Psoas muscle (tissue), 7 donors: ENCODE measurements at regions not wholly inside any gene's neighbourhood (a gene's known extent, or its start where the extent isn't known, plus 50 kb on each side); places are given as distances from the start of the nearest gene placed in this dataset.
A peak's percentile ranks its signal among the peaks of the same experiment; 100 is the strongest.

ENCODE experiments used
- ATAC-seq, 4 donors: fragments of 200-7000 bp; cut with Tn5 transposase; one replicate each; pipeline ENCODE4 v1.9.1; 2020; ENCODE audit warnings: moderate library complexity in 3 of 4, mild to moderate bottlenecking in 2 of 4
- DNase-seq, 2 donors: peaks; one replicate each; pipeline ENCODE4 v3.0.0-alpha.2; 2020
- H3K27ac ChIP-seq: fragments of 200-600 bp; one replicate; pipeline ENCODE4 v1.8.0; 2022
- H3K27me3 ChIP-seq, 3 donors: fragments of 200-600 bp in 1 of 3; one replicate each; pipeline versions ENCODE4 v1.6.1 to v1.8.0; 2013 to 2022; ENCODE audit warnings: low read length in 2 of 3, mild to moderate bottlenecking in 2 of 3, moderate library complexity in 1 of 3; ENCODE audit not compliant: insufficient read depth in 3 of 3
- H3K36me3 ChIP-seq, 2 donors: fragments of 200-600 bp in 1 of 2; one replicate each; pipeline versions ENCODE4 v1.6.1 to v1.8.0; 2013 to 2022; ENCODE audit warnings: low read depth in 1 of 2, mild to moderate bottlenecking in 1 of 2, moderate library complexity in 1 of 2; ENCODE audit not compliant: insufficient read depth in 1 of 2
- H3K4me1 ChIP-seq: fragments of 200-600 bp; one replicate; pipeline ENCODE4 v1.8.0; 2022
- H3K4me3 ChIP-seq: fragments of 200-600 bp; one replicate; pipeline ENCODE4 v1.8.0; 2022; ENCODE audit warnings: mild to moderate bottlenecking
- H3K9me3 ChIP-seq: fragments of 200-600 bp; one replicate; pipeline ENCODE4 v1.8.0; 2022
- WGBS, 3 donors: extraction: QIAGEN DNeasy Blood & Tissue Kit; methylation state at CpG; one replicate each; pipeline versions ENCODE4 v1.1.6 to v1.1.7; 2013; 5-methylcytosine and 5-hydroxymethylcytosine counted together
- intact Hi-C, 2 donors: fragments of 100-400 bp; cut with DNase I; formaldehyde crosslinking; loops; one replicate each; pipeline versions ENCODE4 v1.11.0 to v1.14.2; 2022
- TF ChIP-seq, protein P1 (sequence below): fragments of 200-600 bp; IDR thresholded peaks from one replicate; pipeline ENCODE4 v1.8.0; 2022; ENCODE audit warnings: antibody characterized with exemption
- donor health status: healthy with polysubstance abuse.
- donor health status: DM: no; HTN: no; CAD: no; lungs with moderate emphysema.
- donor health status: Bipolar disorder and iron deficiency.
- donor health status: healthy.
- donor health status: DM: yes; HTN: yes; CAD: no.
- donor health status: DM: no; HTN: no; CAD: no.
- donor health status: DM: yes; HTN: yes; CAD: no.

DNA sequence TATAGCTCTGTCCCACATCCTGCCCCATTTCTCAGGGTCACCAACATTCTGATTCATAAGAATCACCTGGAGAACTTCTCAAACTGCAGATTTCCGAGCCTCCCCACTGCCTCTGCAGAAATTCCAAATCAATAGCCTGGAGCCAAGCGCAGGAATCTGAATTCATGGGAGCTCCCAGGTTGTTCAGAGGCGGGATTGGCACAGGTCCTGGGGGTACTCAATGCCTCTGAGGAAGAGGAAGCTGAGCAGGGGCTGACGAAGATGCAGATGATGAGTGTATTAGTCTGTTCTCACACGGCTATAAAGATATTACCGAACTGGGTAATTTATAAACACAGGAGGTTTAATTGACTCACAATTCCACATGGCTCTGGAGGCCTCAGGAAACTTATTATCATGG is 455.5 kb downstream of the MATN1 start:
- H3K36me3 ChIP-seq: no peaks in the 10 kb centered on the region
- intact Hi-C loops: no loop called here
- TF ChIP-seq, protein P1, sequence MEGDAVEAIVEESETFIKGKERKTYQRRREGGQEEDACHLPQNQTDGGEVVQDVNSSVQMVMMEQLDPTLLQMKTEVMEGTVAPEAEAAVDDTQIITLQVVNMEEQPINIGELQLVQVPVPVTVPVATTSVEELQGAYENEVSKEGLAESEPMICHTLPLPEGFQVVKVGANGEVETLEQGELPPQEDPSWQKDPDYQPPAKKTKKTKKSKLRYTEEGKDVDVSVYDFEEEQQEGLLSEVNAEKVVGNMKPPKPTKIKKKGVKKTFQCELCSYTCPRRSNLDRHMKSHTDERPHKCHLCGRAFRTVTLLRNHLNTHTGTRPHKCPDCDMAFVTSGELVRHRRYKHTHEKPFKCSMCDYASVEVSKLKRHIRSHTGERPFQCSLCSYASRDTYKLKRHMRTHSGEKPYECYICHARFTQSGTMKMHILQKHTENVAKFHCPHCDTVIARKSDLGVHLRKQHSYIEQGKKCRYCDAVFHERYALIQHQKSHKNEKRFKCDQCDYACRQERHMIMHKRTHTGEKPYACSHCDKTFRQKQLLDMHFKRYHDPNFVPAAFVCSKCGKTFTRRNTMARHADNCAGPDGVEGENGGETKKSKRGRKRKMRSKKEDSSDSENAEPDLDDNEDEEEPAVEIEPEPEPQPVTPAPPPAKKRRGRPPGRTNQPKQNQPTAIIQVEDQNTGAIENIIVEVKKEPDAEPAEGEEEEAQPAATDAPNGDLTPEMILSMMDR: no peak
- ATAC-seq (no peak), DNase-seq (peak in 1 of 2 donors; percentile 8)
- no peaks in the 10 kb centered on the region for H3K4me1 ChIP-seq
- H3K27ac ChIP-seq: no peak overlapping the region
- no peak overlapping the region for H3K4me3 ChIP-seq
- WGBS, 3 donors: 73 to 90% (median 85%) methylated on average over 6 of the region's 6 CpGs
- no peaks in the 10 kb centered on the region for H3K9me3 ChIP-seq
- peaks cover 0 to 9% (median 0%) of the 10 kb centered on the region in 3 donors for H3K27me3 ChIP-seq

DNA sequence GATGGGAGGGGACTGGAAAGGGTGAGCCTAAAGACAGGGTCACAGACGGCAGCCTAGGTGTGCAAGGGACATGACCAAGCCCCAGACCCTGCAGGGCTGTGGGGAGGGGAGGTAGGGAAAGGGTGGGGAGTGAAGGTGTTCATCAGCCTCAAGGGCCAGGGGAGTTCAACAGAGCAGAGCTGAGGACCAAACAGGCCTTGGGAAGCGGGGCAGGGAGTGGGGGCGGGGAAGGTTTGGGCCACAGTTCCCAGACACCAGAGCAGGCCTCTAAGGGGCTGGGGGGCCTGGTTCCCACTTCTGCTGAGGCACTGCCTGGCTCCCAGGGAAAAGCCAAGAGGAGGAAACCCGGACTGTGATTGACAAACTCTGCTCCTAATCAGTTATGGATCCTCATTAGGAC is 456.3 kb downstream of the MATN1 start:
- Histone ChIP-seq H3K4me1 (no peaks in the 10 kb centered on the region), H3K36me3 (no peaks in the 10 kb centered on the region), H3K27ac (no peak overlapping the region), H3K27me3 (peaks cover 0 to 7% (median 0%) of the 10 kb centered on the region in 3 donors), H3K4me3 (no peak overlapping the region), H3K9me3 (no peaks in the 10 kb centered on the region)
- intact Hi-C loops: no loop called here
- WGBS, 3 donors: 79 to 92% (median 88%) methylated on average over 4 of the region's 4 CpGs
- DNase-seq (peak in 1 of 2 donors; percentile 16), ATAC-seq (no peak)
- TF ChIP-seq, protein P1: no peak

DNA sequence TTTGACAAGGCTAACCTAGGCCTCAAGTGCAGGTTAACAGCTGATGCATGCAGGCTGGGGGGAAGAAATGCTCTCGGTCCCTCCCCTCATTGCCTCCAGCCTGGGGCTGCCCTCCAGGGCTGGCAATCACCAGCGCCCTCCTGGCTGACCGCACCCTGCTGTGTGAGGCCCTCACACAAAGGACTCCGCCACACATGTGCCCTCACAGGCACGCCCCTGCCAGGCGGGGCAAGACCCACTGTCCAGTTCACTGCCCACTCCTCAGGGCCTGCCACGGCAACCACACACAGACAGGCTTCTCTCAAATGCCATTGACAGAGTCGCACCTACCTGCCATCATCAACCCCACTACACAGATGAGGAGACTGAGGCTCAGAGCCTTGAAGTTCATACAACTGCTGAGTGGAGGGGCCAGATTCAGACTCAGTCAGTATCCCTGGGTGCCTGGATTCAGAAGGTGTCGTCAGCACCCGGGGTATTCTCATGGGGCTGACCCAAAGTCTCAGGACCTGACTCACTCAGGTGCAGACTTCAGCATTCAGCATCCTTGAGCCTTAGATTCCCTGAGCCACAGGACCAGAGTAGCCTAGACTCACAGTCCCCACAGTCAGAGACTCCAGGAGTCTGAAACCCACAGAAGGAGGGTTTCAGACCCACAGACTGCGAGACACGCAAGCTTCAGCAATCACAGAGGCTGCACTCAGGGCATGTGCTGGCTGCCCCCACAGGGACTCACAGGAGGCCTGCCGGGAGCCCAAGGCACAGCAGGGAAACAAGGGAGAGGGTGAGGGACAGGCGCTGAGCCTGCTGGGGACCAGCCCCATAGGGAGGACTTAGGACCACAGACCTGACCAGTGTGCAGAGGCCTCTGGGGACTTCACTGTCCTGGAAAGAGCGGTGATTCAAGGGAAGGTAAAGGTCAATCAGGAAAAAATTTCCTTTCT is 458.0 kb downstream of the MATN1 start:
- ATAC-seq (no peak), DNase-seq (peak in 1 of 2 donors; percentile 28)
- Histone ChIP-seq H3K36me3 (no peaks in the 10 kb centered on the region), H3K27me3 (peaks cover 0 to 6% (median 0%) of the 10 kb centered on the region in 3 donors), H3K9me3 (no peaks in the 10 kb centered on the region), H3K4me3 (no peak overlapping the region), H3K4me1 (no peaks in the 10 kb centered on the region), H3K27ac (no peak overlapping the region)
- intact Hi-C loops: loop anchor here in 1 of 2 donors (2.0 kb wide), 1 partner anchor 67 kb away; no protein-coding TSS in a partner anchor
- TF ChIP-seq, protein P1: no peak
- 86 to 88% (median 86%) methylated on average over 15 of the region's 15 CpGs for WGBS, 3 donors

DNA sequence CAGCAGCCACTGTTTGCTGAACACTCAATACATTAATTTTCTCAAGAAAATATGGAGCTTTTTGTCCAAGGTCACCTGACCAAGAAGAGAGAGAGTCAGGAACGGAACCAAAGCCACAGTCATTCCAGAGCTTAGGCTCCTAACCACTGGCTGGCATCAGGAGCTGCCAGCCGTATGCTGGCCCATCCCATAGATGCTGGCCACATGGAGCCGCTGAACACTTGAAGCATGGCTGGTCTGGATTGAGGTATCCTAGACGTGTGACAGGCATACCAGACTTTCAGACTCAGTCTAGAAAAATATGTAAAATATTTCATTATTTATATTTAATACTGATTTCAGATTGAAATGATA is 458.7 kb downstream of the MATN1 start:
- ATAC-seq: peak in 1 of 4 donors; percentile 49
- TF ChIP-seq, protein P1: no peak
- no peak for DNase-seq
- no peaks in the 10 kb centered on the region for H3K4me1 ChIP-seq
- 51 to 59% (median 58%) methylated on average over 4 of the region's 4 CpGs for WGBS, 3 donors
- H3K4me3 ChIP-seq: no peak overlapping the region
- H3K27me3 ChIP-seq: peaks cover 0 to 5% (median 0%) of the 10 kb centered on the region in 3 donors
- intact Hi-C loops: loop anchor here in 1 of 2 donors (2.0 kb wide), 1 partner anchor 66 kb away; no protein-coding TSS in a partner anchor
- H3K36me3 ChIP-seq: no peaks in the 10 kb centered on the region
- H3K9me3 ChIP-seq: no peaks in the 10 kb centered on the region
- H3K27ac ChIP-seq: no peak overlapping the region
